H9 (cell line): ENCODE measurements at regions not wholly inside any gene's neighbourhood (a gene's known extent, or its start where the extent isn't known, plus 50 kb on each side); places are given as distances from the start of the nearest gene placed in this dataset.

ENCODE experiments used
- DNase-seq: peaks from one replicate; pipeline ENCODE4 v3.0.0-alpha.2; 2017
- H2AFZ ChIP-seq: one replicate; pipeline ENCODE4 v1.6.1; 2013; ENCODE audit warnings: mild to moderate bottlenecking, low read length, control low read depth, moderate library complexity
- H2AK5ac ChIP-seq: 2 replicates; pipeline ENCODE4 v1.6.1; 2013; ENCODE audit warnings: low read length, control low read depth, mixed read lengths; ENCODE audit not compliant: insufficient read length
- H2BK120ac ChIP-seq: one replicate; pipeline ENCODE4 v1.6.1; 2013; ENCODE audit warnings: low read depth, mild to moderate bottlenecking, low read length, control low read depth, inconsistent platforms; ENCODE audit not compliant: poor library complexity, severe bottlenecking
- H2BK12ac ChIP-seq: 2 replicates; pipeline ENCODE4 v1.6.1; 2013; ENCODE audit warnings: low read length, control low read depth, mixed read lengths, low read depth; ENCODE audit not compliant: insufficient read length
- H2BK15ac ChIP-seq: 2 replicates; pipeline ENCODE4 v1.6.1; 2013; ENCODE audit warnings: low read depth, low read length, control low read depth
- H2BK20ac ChIP-seq: one replicate; pipeline ENCODE4 v1.6.1; 2013; ENCODE audit warnings: low read depth, mild to moderate bottlenecking, low read length, control low read depth, inconsistent platforms; ENCODE audit not compliant: poor library complexity, severe bottlenecking
- H2BK5ac ChIP-seq: 2 replicates; pipeline ENCODE4 v1.6.1; 2013; ENCODE audit warnings: low read length, control low read depth, mixed read lengths; ENCODE audit not compliant: insufficient read length
- H3K14ac ChIP-seq: 2 replicates; pipeline ENCODE4 v1.6.1; 2013; ENCODE audit warnings: low read length, control low read depth; ENCODE audit not compliant: insufficient read depth
- H3K18ac ChIP-seq: 2 replicates; pipeline ENCODE4 v1.6.1; 2013; ENCODE audit warnings: low read depth, mild to moderate bottlenecking, mixed read lengths, low read length, control low read depth; ENCODE audit not compliant: insufficient read length
- H3K23ac ChIP-seq: 2 replicates; pipeline ENCODE4 v1.6.1; 2013; ENCODE audit warnings: low read length, control low read depth, mixed read lengths, low read depth; ENCODE audit not compliant: insufficient read length
- H3K23me2 ChIP-seq: 2 replicates; pipeline ENCODE4 v1.6.1; 2013; ENCODE audit warnings: low read depth, mild to moderate bottlenecking, mixed read lengths, low read length, control low read depth; ENCODE audit not compliant: insufficient read length, poor library complexity, severe bottlenecking
- H3K27ac ChIP-seq: 2 replicates; pipeline ENCODE4 v1.5.1; 2013; ENCODE audit warnings: low read length, control low read depth, mixed read lengths, low read depth; ENCODE audit not compliant: insufficient read length
- H3K27me3 ChIP-seq: 2 replicates; pipeline ENCODE4 v1.6.1; 2013; ENCODE audit warnings: low read length, control low read depth, inconsistent platforms; ENCODE audit not compliant: insufficient read depth
- H3K4ac ChIP-seq: 2 replicates; pipeline ENCODE4 v1.6.1; 2013; ENCODE audit warnings: low read depth, mild to moderate bottlenecking, control low read depth, inconsistent platforms, low read length, moderate library complexity
- H3K4me1 ChIP-seq: 2 replicates; pipeline ENCODE4 v1.6.1; 2013; ENCODE audit warnings: low read length, control low read depth, inconsistent platforms; ENCODE audit not compliant: insufficient read depth
- H3K4me2 ChIP-seq: 2 replicates; pipeline ENCODE4 v1.6.1; 2013; ENCODE audit warnings: low read length, control low read depth, mixed read lengths; ENCODE audit not compliant: insufficient read length, insufficient read depth
- H3K56ac ChIP-seq: 2 replicates; pipeline ENCODE4 v1.6.1; 2013; ENCODE audit warnings: low read depth, mild to moderate bottlenecking, mixed read lengths, low read length, control low read depth; ENCODE audit not compliant: insufficient read length
- H3K79me1 ChIP-seq: 2 replicates; pipeline ENCODE4 v1.6.1; 2013; ENCODE audit warnings: low read depth, mild to moderate bottlenecking, moderate library complexity, low read length, control low read depth, inconsistent platforms; ENCODE audit not compliant: insufficient read depth, poor library complexity, severe bottlenecking
- H3K79me2 ChIP-seq: 2 replicates; pipeline ENCODE4 v1.6.1; 2013; ENCODE audit warnings: low read length, control low read depth, inconsistent platforms; ENCODE audit not compliant: insufficient read depth
- H3K9ac ChIP-seq: 2 replicates; pipeline ENCODE4 v1.6.1; 2013; ENCODE audit warnings: low read length, control low read depth, mixed read lengths; ENCODE audit not compliant: insufficient read length; ENCODE audit errors: extremely low read depth
- H3K9me3 ChIP-seq: one replicate; pipeline ENCODE4 v1.6.1; 2013; ENCODE audit warnings: low read depth, low read length, inconsistent platforms; ENCODE audit not compliant: control insufficient read depth
- H3T11ph ChIP-seq: one replicate; pipeline ENCODE4 v1.6.1; 2013; ENCODE audit warnings: mild to moderate bottlenecking, low read length, control low read depth, inconsistent platforms
- H4K20me1 ChIP-seq: one replicate; pipeline ENCODE4 v1.6.1; 2013; ENCODE audit not compliant: control insufficient read depth, insufficient read length, insufficient read depth
- H4K5ac ChIP-seq: 2 replicates; pipeline ENCODE4 v1.6.1; 2013; ENCODE audit warnings: low read depth, mild to moderate bottlenecking, mixed read lengths, low read length, control low read depth; ENCODE audit not compliant: insufficient read length
- H4K8ac ChIP-seq: replicated peaks from 2 replicates; pipeline ENCODE4 v1.6.1; 2013; ENCODE audit warnings: low read length, control low read depth, mixed read lengths, low read depth; ENCODE audit not compliant: insufficient read length
- H4K91ac ChIP-seq: 2 replicates; pipeline ENCODE4 v1.6.1; 2013; ENCODE audit warnings: low read depth, mild to moderate bottlenecking, moderate library complexity, mixed read lengths, low read length, control low read depth; ENCODE audit not compliant: insufficient read length
- H3K27ac Mint-ChIP-seq, 3 experiments: 2 replicates in 2 of 3; 3 replicates in 1 of 3; pipeline ENCODE4 v1.8.0; 2020 to 2021; ENCODE audit warnings: mixed read lengths in 3 of 3, mild to moderate bottlenecking in 1 of 3, moderate library complexity in 1 of 3
- H3K27me3 Mint-ChIP-seq: 2 replicates; pipeline ENCODE4 v1.8.0; 2021; ENCODE audit warnings: low read depth, mild to moderate bottlenecking, moderate library complexity, mixed read lengths
- H3K36me3 Mint-ChIP-seq, 3 experiments: 2 replicates in 2 of 3; 3 replicates in 1 of 3; pipeline ENCODE4 v1.8.0; 2020 to 2021; ENCODE audit warnings: low read depth in 3 of 3, mixed read lengths in 3 of 3; ENCODE audit not compliant: insufficient read depth in 1 of 3
- H3K4me1 Mint-ChIP-seq, 2 experiments: 2 replicates each; pipeline ENCODE4 v1.8.0; 2020; ENCODE audit warnings: mixed read lengths in 2 of 2
- H3K4me3 Mint-ChIP-seq, 2 experiments: 2 replicates in 1 of 2; 3 replicates in 1 of 2; pipeline ENCODE4 v1.8.0; 2020 to 2021; ENCODE audit warnings: mild to moderate bottlenecking in 2 of 2, mixed read lengths in 2 of 2, moderate library complexity in 1 of 2
- H3K9me3 Mint-ChIP-seq, 2 experiments: 2 replicates in 1 of 2; 3 replicates in 1 of 2; pipeline ENCODE4 v1.8.0; 2020; ENCODE audit warnings: mild to moderate bottlenecking in 2 of 2, mixed read lengths in 2 of 2, moderate library complexity in 1 of 2
- WGBS: extraction: QIAGEN DNeasy Blood & Tissue Kit; methylation state at CpG from one replicate; pipeline ENCODE4 v1.1.7; 2013; ENCODE audit warnings: missing lambda C conversion rate, low lambda C conversion rate, mixed read lengths; ENCODE audit not compliant: insufficient read length; ENCODE audit errors: extremely low coverage; 5-methylcytosine and 5-hydroxymethylcytosine counted together
- TF ChIP-seq, protein P1 (sequence below): fragments of 200-600 bp; sonication (generic); conservative IDR thresholded peaks from 3 replicates; pipeline ENCODE4 v1.8.0; 2021; ENCODE audit warnings: antibody characterized with exemption, mild to moderate bottlenecking

DNA sequence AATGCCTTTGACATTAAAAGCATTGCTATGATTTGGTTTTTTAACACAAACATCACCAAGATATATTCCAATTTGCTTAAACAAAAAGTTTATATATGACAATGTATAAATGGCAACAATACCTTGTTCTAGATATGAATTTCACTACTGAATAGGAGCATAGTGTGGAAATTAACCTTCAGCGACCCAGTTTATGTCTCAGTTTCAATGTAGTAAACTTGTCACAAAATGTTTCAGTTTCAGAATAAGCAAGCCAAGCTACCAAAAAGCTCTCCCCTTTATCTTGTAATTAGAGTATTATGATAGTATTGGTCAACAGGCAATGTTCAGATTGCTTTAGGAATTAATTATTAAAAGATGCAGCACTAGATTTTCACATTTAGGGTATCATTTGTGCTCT lies 99.6 kb upstream of the PCDH15 start:
- no peak overlapping the region for H2AFZ ChIP-seq
- no peak overlapping the region for H3K23ac ChIP-seq
- no peaks in the 10 kb centered on the region for H3K79me1 ChIP-seq
- no peak overlapping the region for H3K4ac ChIP-seq
- TF ChIP-seq, protein P1, sequence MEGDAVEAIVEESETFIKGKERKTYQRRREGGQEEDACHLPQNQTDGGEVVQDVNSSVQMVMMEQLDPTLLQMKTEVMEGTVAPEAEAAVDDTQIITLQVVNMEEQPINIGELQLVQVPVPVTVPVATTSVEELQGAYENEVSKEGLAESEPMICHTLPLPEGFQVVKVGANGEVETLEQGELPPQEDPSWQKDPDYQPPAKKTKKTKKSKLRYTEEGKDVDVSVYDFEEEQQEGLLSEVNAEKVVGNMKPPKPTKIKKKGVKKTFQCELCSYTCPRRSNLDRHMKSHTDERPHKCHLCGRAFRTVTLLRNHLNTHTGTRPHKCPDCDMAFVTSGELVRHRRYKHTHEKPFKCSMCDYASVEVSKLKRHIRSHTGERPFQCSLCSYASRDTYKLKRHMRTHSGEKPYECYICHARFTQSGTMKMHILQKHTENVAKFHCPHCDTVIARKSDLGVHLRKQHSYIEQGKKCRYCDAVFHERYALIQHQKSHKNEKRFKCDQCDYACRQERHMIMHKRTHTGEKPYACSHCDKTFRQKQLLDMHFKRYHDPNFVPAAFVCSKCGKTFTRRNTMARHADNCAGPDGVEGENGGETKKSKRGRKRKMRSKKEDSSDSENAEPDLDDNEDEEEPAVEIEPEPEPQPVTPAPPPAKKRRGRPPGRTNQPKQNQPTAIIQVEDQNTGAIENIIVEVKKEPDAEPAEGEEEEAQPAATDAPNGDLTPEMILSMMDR = no peak
- H3K23me2 ChIP-seq = no peaks in the 10 kb centered on the region
- H2BK5ac ChIP-seq = no peak overlapping the region
- H2BK12ac ChIP-seq = no peak overlapping the region
- no peak overlapping the region for H4K5ac ChIP-seq
- no peak overlapping the region for H3T11ph ChIP-seq
- no peaks in the 10 kb centered on the region for H4K20me1 ChIP-seq
- no peaks in the 10 kb centered on the region for H3K9me3 ChIP-seq
- no peaks in the 10 kb centered on the region for H3K27me3 Mint-ChIP-seq
- no peak overlapping the region for H2BK15ac ChIP-seq
- H3K9me3 Mint-ChIP-seq = no peaks in the 10 kb centered on the region
- H3K9ac ChIP-seq = no peak overlapping the region
- H3K4me2 ChIP-seq = no peak overlapping the region
- no peaks in the 10 kb centered on the region; the same call in 1 of the 2 replicates for H3K4me1 ChIP-seq
- DNase-seq = no peak
- H3K18ac ChIP-seq = no peak overlapping the region
- no peak overlapping the region for H2BK20ac ChIP-seq
- no peak overlapping the region for H3K14ac ChIP-seq
- H4K91ac ChIP-seq = no peak overlapping the region
- no peak overlapping the region for H3K27ac ChIP-seq
- no peaks in the 10 kb centered on the region for H3K79me2 ChIP-seq
- no peak overlapping the region for H2AK5ac ChIP-seq
- H3K4me1 Mint-ChIP-seq = peaks cover 10 to 11% of the 10 kb centered on the region in 2 experiments
- no peak overlapping the region for H3K56ac ChIP-seq
- no peaks in the 10 kb centered on the region for H3K27me3 ChIP-seq
- no CpG with 5 or more reads among the region's 1 CpG for WGBS
- no peak overlapping the region for H3K4me3 Mint-ChIP-seq
- H4K8ac ChIP-seq = no peak overlapping the region
- H3K36me3 Mint-ChIP-seq = no peaks in the 10 kb centered on the region
- H2BK120ac ChIP-seq = no peak overlapping the region
- H3K27ac Mint-ChIP-seq = no peak overlapping the region
